GM19328 (cell line): ENCODE measurements at regions not wholly inside any gene's neighbourhood (a gene's known extent, or its start where the extent isn't known, plus 50 kb on each side); places are given as distances from the start of the nearest gene placed in this dataset.

ENCODE experiments used
- ATAC-seq: cut with Tn5 transposase; IDR thresholded peaks from one replicate; pipeline ENCODE4 v1.9.1; 2021; ENCODE audit warnings: mild to moderate bottlenecking, moderate library complexity; ENCODE audit not compliant: unreplicated experiment

- no peak for ATAC-seq
Measured at GRCh38 chr4:53780736-53781400, 189.6 kb upstream of the LNX1 start.

DNA sequence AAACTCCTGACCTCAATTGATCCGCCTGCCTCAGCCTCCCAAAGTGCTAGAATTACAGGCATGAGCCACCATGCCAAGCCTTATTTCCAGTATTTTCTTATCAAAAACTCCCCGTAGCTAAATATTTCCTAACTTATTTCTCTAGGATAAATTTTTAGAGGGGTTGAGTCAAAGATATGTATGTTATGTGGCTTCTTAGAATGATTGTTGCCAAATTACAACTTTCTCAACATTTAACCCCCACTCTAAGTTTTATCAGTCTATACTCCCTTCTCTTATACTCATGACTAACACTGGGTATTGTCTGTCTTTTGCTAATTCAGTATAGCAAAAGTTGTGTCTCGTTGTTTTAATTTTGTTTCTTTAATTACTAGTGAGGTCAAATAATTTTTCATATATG lies 187.7 kb upstream of the LNX1 start:
- ATAC-seq, result no peak

- ATAC-seq, result no peak
Measured at GRCh38 chr4:53778155-53778554, 186.9 kb upstream of the LNX1 start.

DNA sequence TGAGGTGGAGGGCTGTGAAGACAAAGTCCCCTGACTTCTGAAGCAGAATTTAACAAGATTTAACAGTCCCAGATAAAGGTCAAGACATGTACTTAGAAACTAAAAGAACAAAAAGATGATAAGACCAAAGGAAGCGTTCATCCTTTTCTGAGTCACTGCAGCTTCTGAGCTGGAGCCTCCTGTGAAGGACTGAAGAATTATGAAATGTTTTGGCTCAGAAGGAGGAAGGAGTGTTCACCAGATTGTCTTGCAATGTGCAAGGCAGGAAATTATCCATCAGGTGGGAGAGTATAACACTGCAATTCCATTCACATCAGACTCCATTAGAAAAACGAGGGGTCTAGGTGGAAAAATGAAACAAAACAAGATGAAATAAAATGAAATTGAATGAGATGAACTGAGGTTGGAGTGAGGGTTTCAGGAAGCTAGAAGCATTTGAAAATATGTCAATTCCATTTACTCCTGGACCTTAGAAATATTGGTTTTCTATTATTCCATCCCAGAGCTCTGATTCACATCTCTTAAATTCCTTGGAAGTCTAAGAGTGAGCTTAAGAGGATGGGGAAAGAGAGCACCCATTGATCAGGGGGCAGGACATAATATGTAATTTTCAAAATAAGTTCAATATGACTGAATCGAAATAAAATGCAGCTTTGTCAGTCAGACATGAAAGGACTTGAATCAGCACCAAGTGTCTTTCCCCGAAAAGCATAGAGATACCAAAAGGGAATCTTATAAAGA lies 186.1 kb upstream of the LNX1 start:
- ATAC-seq, result no peak

DNA sequence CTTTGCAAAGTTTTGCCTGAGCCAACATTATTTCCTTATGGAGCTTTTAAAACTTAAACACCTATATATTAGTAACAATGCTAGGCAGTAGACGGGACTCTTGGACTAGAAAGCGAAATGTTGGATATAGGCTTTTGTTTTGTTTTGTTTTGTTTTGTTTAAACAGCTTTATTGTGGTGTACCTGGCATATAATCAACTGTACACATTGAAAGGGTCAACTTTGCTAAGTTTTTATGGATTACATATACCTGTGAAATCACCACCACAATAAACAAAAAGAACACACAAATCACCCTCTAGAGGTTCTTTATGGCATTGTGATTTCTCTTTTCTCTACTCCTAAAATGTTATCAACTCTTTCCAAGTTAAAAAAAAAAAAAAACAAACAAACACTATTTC lies 184.9 kb upstream of the LNX1 start:
- no peak for ATAC-seq

GRCh38 chr4:53775381-53775780 lies 184.1 kb upstream of the LNX1 start:
- ATAC-seq, result no peak

- ATAC-seq, result no peak
Measured at GRCh38 chr4:53771326-53771725, 180.0 kb upstream of the LNX1 start.

DNA sequence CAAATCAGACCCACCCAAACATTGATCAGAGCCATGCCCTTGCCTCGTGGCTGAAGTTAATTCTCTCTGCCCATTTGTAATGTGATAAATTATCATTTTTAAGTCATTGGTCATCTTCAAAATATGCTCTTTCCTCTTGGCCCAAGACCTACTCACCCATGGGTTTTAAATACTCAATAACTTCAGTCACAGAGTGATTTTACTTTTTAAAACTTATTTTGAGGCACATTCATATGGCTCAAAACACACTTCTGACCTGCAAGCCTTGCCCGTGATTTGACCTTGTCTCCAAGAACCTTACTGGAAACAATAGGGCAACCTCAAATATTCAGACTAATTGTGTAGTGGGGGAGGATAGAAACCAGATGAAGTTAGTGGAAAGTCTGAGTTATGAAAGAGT lies 176.2 kb upstream of the LNX1 start:
- no peak for ATAC-seq

GRCh38 chr4:53764761-53765490 lies 173.6 kb upstream of the LNX1 start:
- no peak for ATAC-seq

DNA sequence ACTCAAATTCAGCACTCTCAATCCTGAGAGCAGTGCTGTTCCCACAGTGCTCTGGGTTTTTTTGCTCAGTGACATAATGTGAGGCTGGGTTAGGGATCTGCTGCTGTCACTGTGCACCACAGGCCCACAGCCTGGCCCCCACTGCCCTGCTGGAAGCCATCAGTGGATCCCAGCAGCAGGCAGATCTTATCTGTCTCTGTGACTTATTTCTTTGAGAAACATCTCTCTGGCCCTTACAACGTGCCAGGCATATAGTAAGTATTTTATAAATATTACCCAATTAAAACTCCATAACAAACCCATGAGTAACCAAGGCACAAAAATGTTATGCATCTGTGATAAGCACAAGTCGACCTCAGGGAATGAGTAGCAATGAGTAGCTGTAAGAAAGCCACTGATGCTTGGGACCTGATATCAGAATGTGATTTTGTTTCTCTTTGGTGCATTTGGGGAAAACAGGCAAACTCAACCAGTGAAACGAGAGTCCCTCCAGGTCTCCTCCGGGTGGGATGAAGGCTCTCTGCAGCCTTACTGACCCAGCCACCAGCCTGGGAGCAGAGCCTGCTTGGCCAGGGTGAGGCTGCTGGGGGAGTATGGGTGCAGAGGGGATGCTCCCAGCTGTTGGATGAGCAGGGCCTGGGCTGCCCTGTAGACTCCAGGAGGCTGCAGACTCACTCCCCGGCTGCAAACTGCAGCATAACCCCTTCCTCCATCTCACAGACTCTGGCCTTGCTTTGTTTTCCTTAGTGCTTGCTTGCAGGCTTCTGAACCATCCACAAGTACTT lies 172.7 kb upstream of the LNX1 start:
- ATAC-seq, result no peak

GRCh38 chr4:53755656-53756055 lies 164.4 kb upstream of the LNX1 start:
- no peak for ATAC-seq

DNA sequence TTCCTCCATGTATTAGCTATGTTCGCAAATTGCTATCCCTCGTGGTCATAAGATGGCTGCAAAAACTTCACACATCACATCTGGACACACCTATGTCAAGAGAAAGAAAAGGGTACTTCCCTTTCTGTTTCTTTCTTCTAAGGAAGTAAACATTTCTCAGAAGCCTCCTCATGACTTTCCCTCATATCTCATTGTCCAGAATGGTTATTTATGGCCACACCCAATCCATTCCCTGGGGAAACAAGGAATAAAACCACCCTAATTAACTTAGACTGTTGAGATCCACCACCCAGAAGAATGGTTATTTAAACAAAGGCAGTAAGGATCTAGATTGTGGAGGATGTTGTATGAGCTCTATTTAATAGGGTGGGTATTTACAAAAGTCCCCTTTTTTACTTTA lies 160.8 kb upstream of the LNX1 start:
- ATAC-seq, result no peak

DNA sequence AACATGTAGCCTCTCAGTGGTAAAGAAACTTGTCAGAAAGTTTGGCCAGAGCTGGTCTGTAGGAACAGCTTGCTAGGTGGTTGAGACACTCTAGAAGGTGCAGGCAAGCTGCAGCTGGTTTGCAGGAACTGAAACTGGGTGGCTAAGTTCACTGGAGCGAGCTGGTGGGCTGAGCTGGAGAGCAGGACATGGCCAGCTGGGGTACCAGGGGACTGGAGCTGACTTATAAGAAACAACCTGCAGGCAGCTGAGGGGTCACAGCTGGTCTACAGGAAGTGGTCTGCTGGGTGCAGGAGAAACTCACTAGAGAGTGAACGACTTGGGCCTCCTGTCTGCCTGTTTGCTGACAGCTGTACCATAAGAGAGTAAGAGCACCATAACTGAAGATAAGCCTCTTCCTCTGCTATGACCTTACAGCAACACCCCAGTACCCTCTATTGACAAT lies 157.1 kb upstream of the LNX1 start:
- ATAC-seq, result peak; percentile 95

DNA sequence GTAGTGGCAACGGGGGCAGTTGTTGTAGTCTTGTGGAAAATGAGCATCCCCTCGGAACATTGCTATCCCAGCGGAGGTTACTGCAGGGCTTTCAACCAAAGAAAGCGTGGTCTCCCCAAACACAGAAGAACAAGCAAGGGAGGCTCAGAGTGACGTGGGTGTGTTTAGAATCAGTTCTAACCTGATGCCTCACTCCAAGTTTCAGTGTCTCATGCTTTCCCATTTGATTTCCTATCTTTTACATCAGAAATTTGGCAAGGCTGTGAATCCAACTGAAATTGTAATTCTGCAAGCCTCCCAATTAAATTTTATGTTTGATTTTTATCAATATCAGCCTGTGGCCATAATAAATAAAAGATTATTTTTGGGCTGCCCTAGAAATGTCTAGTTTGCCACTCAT lies 156.1 kb upstream of the LNX1 start:
- ATAC-seq, result no peak

- no peak for ATAC-seq
Measured at GRCh38 chr4:53744446-53745160, 153.3 kb upstream of the LNX1 start.

DNA sequence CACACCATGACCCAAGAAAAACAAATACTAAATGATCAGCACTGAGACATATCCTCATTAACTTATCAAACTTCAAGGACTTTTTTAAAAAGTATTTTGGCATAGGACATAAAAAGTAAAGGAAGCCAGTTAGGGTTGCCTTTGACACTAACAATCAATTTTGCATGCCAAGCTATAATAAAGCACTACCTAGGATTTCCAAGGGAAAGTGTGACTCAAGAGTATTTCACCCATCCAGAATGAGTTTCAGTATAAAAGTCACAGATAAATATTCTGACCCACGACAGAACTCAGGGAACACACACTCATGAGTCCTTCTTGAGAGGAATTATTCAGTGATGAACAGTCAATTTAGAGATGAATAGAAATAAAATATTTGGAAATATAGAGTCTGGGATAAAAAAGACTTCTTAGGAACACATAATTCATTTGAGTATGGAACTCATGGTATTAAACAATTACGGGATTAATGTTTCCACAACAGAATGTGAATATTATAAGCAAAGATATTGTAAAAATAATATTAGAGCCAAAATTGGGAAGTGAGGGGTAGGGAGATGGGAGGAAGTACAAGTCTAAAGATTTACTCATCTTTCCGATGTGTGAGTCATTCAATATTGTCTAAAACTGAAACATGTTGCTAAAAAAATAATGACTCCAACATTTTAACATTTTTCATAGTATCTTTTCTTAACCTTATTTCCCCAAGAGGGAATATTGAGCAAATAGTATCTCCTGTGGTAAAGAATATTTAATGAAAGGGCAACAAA lies 143.5 kb upstream of the LNX1 start:
- ATAC-seq, result no peak

GRCh38 chr4:53734182-53734581 lies 142.9 kb upstream of the LNX1 start:
- no peak for ATAC-seq

DNA sequence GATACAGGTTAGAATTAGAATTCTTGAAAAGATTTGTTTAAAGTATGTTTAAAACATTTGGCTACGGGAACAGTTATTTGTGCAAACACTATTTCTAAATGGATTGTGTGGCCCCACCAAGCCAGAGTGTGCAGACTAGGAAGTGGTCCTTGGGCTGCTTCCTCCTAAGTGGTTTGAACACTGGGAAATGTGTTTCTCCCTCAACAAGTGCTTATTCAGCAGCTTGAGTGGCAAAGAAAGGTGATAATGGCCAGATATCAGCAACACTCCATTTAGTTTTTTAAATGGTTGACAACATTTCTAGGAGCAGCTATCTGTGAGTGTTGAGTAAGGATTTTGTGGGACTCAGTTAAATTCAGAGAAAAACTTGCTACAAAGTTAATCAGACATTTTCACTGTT lies 141.4 kb upstream of the LNX1 start:
- ATAC-seq, result no peak

DNA sequence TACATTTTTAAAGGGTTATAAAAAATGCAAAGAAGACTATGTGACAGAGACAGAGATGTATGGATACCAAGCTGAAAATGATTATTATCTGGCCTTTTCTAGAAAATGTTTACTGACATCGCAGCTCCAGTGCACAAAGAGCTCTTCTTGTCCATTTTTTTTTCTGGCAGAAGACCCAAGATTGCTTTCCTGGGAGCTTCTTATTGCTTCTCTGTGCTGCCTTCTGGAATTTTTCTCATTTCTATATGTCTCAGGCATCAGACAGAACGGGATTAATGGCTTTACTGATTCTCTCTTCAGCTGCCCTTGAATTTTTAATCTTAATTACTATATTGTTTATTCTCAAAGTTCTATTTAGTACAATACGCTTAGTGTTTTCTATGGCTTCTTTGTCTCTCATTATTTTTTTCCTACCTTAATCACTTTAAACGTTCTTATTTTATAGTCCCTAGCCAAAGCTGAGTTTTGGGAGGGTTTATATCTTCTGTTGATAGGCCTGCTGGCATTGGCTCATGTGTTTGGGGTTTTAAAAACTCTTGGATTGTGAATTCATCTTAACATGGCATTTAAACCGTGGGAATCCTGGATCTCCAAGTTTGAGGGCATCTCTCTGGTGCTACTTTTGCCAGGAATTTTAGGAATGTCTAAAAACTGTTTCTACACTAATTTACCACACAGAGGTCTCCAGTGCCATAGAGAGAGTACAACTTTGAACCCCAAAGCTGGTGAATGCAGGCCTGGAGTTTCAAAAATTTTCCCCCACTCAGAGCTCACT lies 138.9 kb upstream of the LNX1 start:
- ATAC-seq, result no peak
